DOHH2 (cell line): ENCODE measurements at regions not wholly inside any gene's neighbourhood (a gene's known extent, or its start where the extent isn't known, plus 50 kb on each side); places are given as distances from the start of the nearest gene placed in this dataset.

Experiments used
- H3F3A ChIP-seq: fragments of 200-600 bp; sonication (generic), shearing (Covaris generic); 2 replicates; pipeline ENCODE4 v1.6.0; 2016; ENCODE audit warnings: antibody characterized with exemption, mild to moderate bottlenecking; ENCODE audit not compliant: control insufficient read depth, insufficient read depth
- H3K27ac ChIP-seq: fragments of 200-600 bp; sonication (generic); 2 replicates; pipeline ENCODE4 v1.5.1; 2014; ENCODE audit warnings: low read depth, mild to moderate bottlenecking, low read length, moderate library complexity
- H3K27me3 ChIP-seq: fragments of 200-600 bp; sonication (generic); 2 replicates; pipeline ENCODE4 v1.6.1; 2014; ENCODE audit warnings: mild to moderate bottlenecking, low read length, mixed read lengths; ENCODE audit not compliant: control insufficient read depth
- H3K36me3 ChIP-seq: fragments of 200-600 bp; sonication (generic); 2 replicates; pipeline ENCODE4 v1.6.1; 2014; ENCODE audit warnings: mild to moderate bottlenecking, low read length, moderate library complexity, mixed read lengths; ENCODE audit not compliant: control insufficient read depth
- H3K4me1 ChIP-seq: fragments of 200-600 bp; sonication (generic); 2 replicates; pipeline ENCODE4 v1.6.1; 2014; ENCODE audit warnings: mild to moderate bottlenecking, low read length, mixed read lengths; ENCODE audit not compliant: control insufficient read depth
- H3K4me2 ChIP-seq: fragments of 200-600 bp; sonication (generic); 2 replicates; pipeline ENCODE4 v1.6.0; 2014; ENCODE audit warnings: mild to moderate bottlenecking, low read length, moderate library complexity
- H3K4me3 ChIP-seq: fragments of 200-600 bp; sonication (generic); 2 replicates; pipeline ENCODE4 v1.5.1; 2014; ENCODE audit warnings: mild to moderate bottlenecking, low read length, mixed read lengths
- H3K79me2 ChIP-seq: fragments of 200-600 bp; sonication (generic); 2 replicates; pipeline ENCODE4 v1.6.1; 2014; ENCODE audit warnings: mild to moderate bottlenecking, low read length, mixed read lengths; ENCODE audit not compliant: control insufficient read depth
- H3K9me2 ChIP-seq: fragments of 200-600 bp; sonication (generic); replicated peaks from 2 replicates; pipeline ENCODE4 v1.6.1; 2014; ENCODE audit warnings: mild to moderate bottlenecking, low read length, mixed read lengths; ENCODE audit not compliant: control insufficient read depth
- H3K9me3 ChIP-seq: fragments of 200-600 bp; sonication (generic); 2 replicates; pipeline ENCODE4 v1.6.1; 2014; ENCODE audit warnings: antibody characterized with exemption, low read length, mixed read lengths; ENCODE audit not compliant: control insufficient read depth, insufficient read depth
- H4K20me1 ChIP-seq: fragments of 200-600 bp; sonication (generic); 2 replicates; pipeline ENCODE4 v1.6.0; 2014; ENCODE audit warnings: low read depth, mild to moderate bottlenecking, antibody characterized with exemption, low read length, moderate library complexity; ENCODE audit not compliant: control insufficient read depth, insufficient read depth
- CTCF ChIP-seq: fragments of 200-600 bp; sonication (generic); IDR thresholded peaks from one replicate; pipeline ENCODE4 v1.5.1; 2014; ENCODE audit warnings: antibody characterized with exemption, mild to moderate bottlenecking, low read depth, low read length; ENCODE audit not compliant: poor library complexity, severe bottlenecking
- EZH2phosphoT487 ChIP-seq: fragments of 200-600 bp; sonication (generic); IDR thresholded peaks from 2 replicates; pipeline ENCODE4 v1.6.1; 2017; ENCODE audit warnings: borderline replicate concordance, mild to moderate bottlenecking, antibody characterized with exemption, low read length, moderate library complexity, mixed read lengths

- H3K9me2 ChIP-seq: no peaks in the 10 kb centered on the region
- H3K79me2 ChIP-seq: no peaks in the 10 kb centered on the region
- H3K4me3 ChIP-seq: no peak overlapping the region
- no peaks in the 10 kb centered on the region for H3K9me3 ChIP-seq
- no peaks in the 10 kb centered on the region for H3K4me1 ChIP-seq
- no peaks in the 10 kb centered on the region for H3K36me3 ChIP-seq
- TF ChIP-seq CTCF (no peak), EZH2phosphoT487 (no peak)
- no peaks in the 10 kb centered on the region for H3K27me3 ChIP-seq
- H4K20me1 ChIP-seq: no peaks in the 10 kb centered on the region
- H3F3A ChIP-seq: no peaks in the 10 kb centered on the region
- no peak overlapping the region for H3K4me2 ChIP-seq
- H3K27ac ChIP-seq: no peak overlapping the region
These were observed 585.6 kb upstream of the ALCAM start for GRCh38 chr3:104781112-104781511.

- Histone ChIP-seq H3K4me2 (no peak overlapping the region), H4K20me1 (no peaks in the 10 kb centered on the region), H3K27me3 (no peaks in the 10 kb centered on the region), H3K36me3 (no peaks in the 10 kb centered on the region), H3K4me1 (no peaks in the 10 kb centered on the region), H3K9me3 (no peaks in the 10 kb centered on the region), H3K9me2 (no peaks in the 10 kb centered on the region), H3K79me2 (no peaks in the 10 kb centered on the region), H3F3A (no peaks in the 10 kb centered on the region), H3K4me3 (no peak overlapping the region), H3K27ac (no peak overlapping the region)
- TF ChIP-seq EZH2phosphoT487 (no peak), CTCF (no peak)
These were observed 580.8 kb upstream of the ALCAM start for GRCh38 chr3:104785947-104786346.

GRCh38 chr3:104787306-104787705 is 579.4 kb upstream of the ALCAM start:
- Histone ChIP-seq H3K4me1 (no peaks in the 10 kb centered on the region), H3F3A (no peaks in the 10 kb centered on the region), H3K9me2 (no peaks in the 10 kb centered on the region), H3K4me3 (no peak overlapping the region), H3K79me2 (no peaks in the 10 kb centered on the region), H3K27me3 (no peaks in the 10 kb centered on the region), H3K36me3 (no peaks in the 10 kb centered on the region), H3K9me3 (no peaks in the 10 kb centered on the region), H3K27ac (no peak overlapping the region), H4K20me1 (no peaks in the 10 kb centered on the region), H3K4me2 (no peak overlapping the region)
- TF ChIP-seq EZH2phosphoT487 (no peak), CTCF (no peak)

- H3K4me3 ChIP-seq: no peak overlapping the region
- no peak overlapping the region for H3K4me2 ChIP-seq
- no peaks in the 10 kb centered on the region for H3K27me3 ChIP-seq
- no peaks in the 10 kb centered on the region for H3F3A ChIP-seq
- H3K9me3 ChIP-seq: no peaks in the 10 kb centered on the region
- H3K9me2 ChIP-seq: no peaks in the 10 kb centered on the region
- no peaks in the 10 kb centered on the region for H4K20me1 ChIP-seq
- no peaks in the 10 kb centered on the region for H3K79me2 ChIP-seq
- TF ChIP-seq EZH2phosphoT487 (no peak), CTCF (no peak)
- H3K36me3 ChIP-seq: no peaks in the 10 kb centered on the region
- H3K27ac ChIP-seq: no peak overlapping the region
- no peaks in the 10 kb centered on the region for H3K4me1 ChIP-seq
These were observed 577.9 kb upstream of the ALCAM start for GRCh38 chr3:104788807-104789206.
